HG03196 (cell line): ENCODE measurements at regions not wholly inside any gene's neighbourhood (a gene's known extent, or its start where the extent isn't known, plus 50 kb on each side); places are given as distances from the start of the nearest gene placed in this dataset.

Source experiments
- ATAC-seq: cut with Tn5 transposase; IDR thresholded peaks from one replicate; pipeline ENCODE4 v1.9.1; 2021; ENCODE audit not compliant: unreplicated experiment

GRCh38 chr4:100086766-100087431, 103.4 kb downstream of the DDIT4L start:
- ATAC-seq: no peak

- ATAC-seq: no peak
Measured at GRCh38 chr4:100084892-100085291, 105.4 kb downstream of the DDIT4L start.

- no peak for ATAC-seq
Measured at GRCh38 chr4:100083289-100083688, 107.0 kb downstream of the DDIT4L start.

GRCh38 chr4:100082852-100083251, 107.4 kb downstream of the DDIT4L start:
- no peak for ATAC-seq

GRCh38 chr4:100081491-100081890, 108.8 kb downstream of the DDIT4L start:
- no peak for ATAC-seq

GRCh38 chr4:100079264-100079663, 111.0 kb downstream of the DDIT4L start:
- no peak for ATAC-seq

GRCh38 chr4:100076753-100077152, 113.5 kb downstream of the DDIT4L start:
- ATAC-seq: no peak

GRCh38 chr4:100075486-100076270, 114.6 kb downstream of the DDIT4L start:
- no peak for ATAC-seq

GRCh38 chr4:100075056-100075455, 115.2 kb downstream of the DDIT4L start:
- no peak for ATAC-seq

- no peak for ATAC-seq
Measured at GRCh38 chr4:100071506-100071905, 118.8 kb downstream of the DDIT4L start.

GRCh38 chr4:100070868-100071267, 119.4 kb downstream of the DDIT4L start:
- ATAC-seq: no peak

GRCh38 chr4:100069207-100069606, 119.1 kb upstream of the H2AZ1 start:
- no peak for ATAC-seq

- no peak for ATAC-seq
Measured at GRCh38 chr4:100067255-100067654, 117.2 kb upstream of the H2AZ1 start.

- ATAC-seq: no peak
Measured at GRCh38 chr4:100063355-100063754, 113.3 kb upstream of the H2AZ1 start.

- no peak for ATAC-seq
Measured at GRCh38 chr4:100062921-100063320, 112.8 kb upstream of the H2AZ1 start.

GRCh38 chr4:100061835-100062234, 111.8 kb upstream of the H2AZ1 start:
- no peak for ATAC-seq

GRCh38 chr4:100060765-100061416, 110.8 kb upstream of the H2AZ1 start:
- no peak for ATAC-seq

GRCh38 chr4:100059467-100059866, 109.4 kb upstream of the H2AZ1 start:
- no peak for ATAC-seq

GRCh38 chr4:100056701-100057100, 106.6 kb upstream of the H2AZ1 start:
- ATAC-seq: no peak

GRCh38 chr4:100054071-100054470, 104.0 kb upstream of the H2AZ1 start:
- no peak for ATAC-seq

GRCh38 chr4:100049872-100050271, 99.8 kb upstream of the H2AZ1 start:
- no peak for ATAC-seq

- ATAC-seq: no peak
Measured at GRCh38 chr4:100042711-100043110, 92.6 kb upstream of the H2AZ1 start.
